ENCODE measurements at regions not wholly inside any gene's neighbourhood (a gene's known extent, or its start where the extent isn't known, plus 50 kb on each side); places are given as distances from the start of the nearest gene placed in this dataset.
A peak's percentile ranks its signal among the peaks of the same experiment; 100 is the strongest.

DNA sequence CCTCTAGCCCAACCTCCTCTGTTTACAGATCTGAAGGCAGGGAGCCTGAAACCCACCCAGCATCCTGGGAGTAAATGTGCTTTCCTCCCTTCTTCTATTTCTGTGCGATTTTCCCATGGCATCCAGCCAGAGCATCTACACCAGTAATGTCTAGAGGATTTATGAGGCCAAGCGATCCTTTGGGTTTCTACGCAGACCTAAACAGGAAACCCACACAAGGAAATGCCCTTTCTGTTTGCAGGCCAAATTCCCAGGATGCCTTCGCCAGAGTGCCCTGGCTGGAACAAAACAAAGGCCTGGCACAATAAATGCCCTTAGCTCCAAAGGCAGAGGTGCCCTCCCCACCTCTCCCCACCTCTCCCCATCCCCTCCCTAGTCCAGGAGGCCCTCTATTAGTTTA lies 110.5 kb upstream of the CDC42BPA start:
- BruUV-seq (replicated peaks), result no TSS peak
- ChIA-PET CTCF (no interaction called here), POLR2A (ENCODE audit: unreplicated experiment) (interaction anchor here (0.6 to 1.0 kb wide), 3 partner anchors 106 to 245 kb away, joined by 3 to 7 read pairs (median 5); no protein-coding TSS in a partner anchor)
- no peak overlapping the region; the same call in 1 of the 2 replicates for H2AFZ ChIP-seq
- H3K9me2 ChIP-seq (ENCODE audit: insufficient read depth), result no peaks in the 10 kb centered on the region
- no peaks in the 10 kb centered on the region for H4K20me1 ChIP-seq (ENCODE audit: insufficient read depth)
- peaks cover 24% of the 10 kb centered on the region for H3K4me1 ChIP-seq (replicated peaks; ENCODE audit: insufficient read depth)
- DNase-seq, result peak; percentile 79 to 93
- intact Hi-C loops (cut with micrococcal nuclease; ENCODE audit: unreplicated experiment), result loop anchor here (1.0 kb wide), 2 partner anchors 73 to 110 kb away; no protein-coding TSS in a partner anchor
- peak overlapping the region; percentile 43 for H3K4me2 ChIP-seq
- peaks cover 15% of the 10 kb centered on the region for H3F3A ChIP-seq (ENCODE audit: insufficient read depth, low read depth)
- H3K79me2 ChIP-seq (ENCODE audit: low read depth), result no peaks in the 10 kb centered on the region
- H3K4me3 ChIP-seq, result no peak overlapping the region
- no peaks in the 10 kb centered on the region for H3K36me3 ChIP-seq (ENCODE audit: low read depth)
- H3K27me3 ChIP-seq (ENCODE audit: insufficient read depth, low read depth), result no peaks in the 10 kb centered on the region
- peak overlapping the region; percentile 58 for H3K27ac ChIP-seq
- TF ChIP-seq EZH2 (IDR thresholded peaks at IDR 0.05; ENCODE audit: low read depth), result no peak
- TF ChIP-seq, protein P1, sequence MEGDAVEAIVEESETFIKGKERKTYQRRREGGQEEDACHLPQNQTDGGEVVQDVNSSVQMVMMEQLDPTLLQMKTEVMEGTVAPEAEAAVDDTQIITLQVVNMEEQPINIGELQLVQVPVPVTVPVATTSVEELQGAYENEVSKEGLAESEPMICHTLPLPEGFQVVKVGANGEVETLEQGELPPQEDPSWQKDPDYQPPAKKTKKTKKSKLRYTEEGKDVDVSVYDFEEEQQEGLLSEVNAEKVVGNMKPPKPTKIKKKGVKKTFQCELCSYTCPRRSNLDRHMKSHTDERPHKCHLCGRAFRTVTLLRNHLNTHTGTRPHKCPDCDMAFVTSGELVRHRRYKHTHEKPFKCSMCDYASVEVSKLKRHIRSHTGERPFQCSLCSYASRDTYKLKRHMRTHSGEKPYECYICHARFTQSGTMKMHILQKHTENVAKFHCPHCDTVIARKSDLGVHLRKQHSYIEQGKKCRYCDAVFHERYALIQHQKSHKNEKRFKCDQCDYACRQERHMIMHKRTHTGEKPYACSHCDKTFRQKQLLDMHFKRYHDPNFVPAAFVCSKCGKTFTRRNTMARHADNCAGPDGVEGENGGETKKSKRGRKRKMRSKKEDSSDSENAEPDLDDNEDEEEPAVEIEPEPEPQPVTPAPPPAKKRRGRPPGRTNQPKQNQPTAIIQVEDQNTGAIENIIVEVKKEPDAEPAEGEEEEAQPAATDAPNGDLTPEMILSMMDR (conservative IDR thresholded peaks at IDR 0.05), result no peak
- peaks cover 5% of the 10 kb centered on the region; the same call in 1 of the 2 replicates for H3K9me3 ChIP-seq (ENCODE audit: insufficient read depth, low read depth)

DNA sequence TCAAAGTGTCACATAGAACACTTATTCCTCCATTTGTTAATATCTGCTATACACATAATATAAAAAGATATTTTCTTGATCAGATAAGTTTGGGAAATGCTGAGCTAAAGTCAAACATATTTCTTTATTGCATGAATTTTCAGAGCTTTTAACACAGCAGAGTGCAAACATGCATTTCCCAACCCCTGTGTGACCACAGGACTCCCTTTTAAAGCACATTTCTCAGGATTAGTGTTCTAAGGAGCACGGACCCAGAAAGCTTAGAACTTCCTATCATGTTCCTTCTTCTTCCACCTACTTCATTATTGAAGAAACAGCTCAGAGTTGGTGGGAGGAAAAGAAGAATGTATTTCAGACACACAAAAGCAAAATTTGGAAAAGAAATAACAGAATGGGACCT lies 109.1 kb upstream of the CDC42BPA start:
- Histone ChIP-seq H3K4me1 (replicated peaks; ENCODE audit: insufficient read depth) (peaks cover 24% of the 10 kb centered on the region), H3K79me2 (ENCODE audit: low read depth) (no peaks in the 10 kb centered on the region), H3K36me3 (ENCODE audit: low read depth) (no peaks in the 10 kb centered on the region), H3K9me3 (ENCODE audit: insufficient read depth, low read depth) (peaks cover 5% of the 10 kb centered on the region; the same call in 1 of the 2 replicates), H3K27me3 (ENCODE audit: insufficient read depth, low read depth) (no peaks in the 10 kb centered on the region), H3F3A (ENCODE audit: insufficient read depth, low read depth) (peaks cover 15% of the 10 kb centered on the region), H2AFZ (no peak overlapping the region), H3K4me3 (no peak overlapping the region), H3K27ac (no peak overlapping the region), H4K20me1 (ENCODE audit: insufficient read depth) (no peaks in the 10 kb centered on the region), H3K9me2 (ENCODE audit: insufficient read depth) (no peaks in the 10 kb centered on the region), H3K4me2 (no peak overlapping the region)
- no TSS peak for BruUV-seq (replicated peaks)
- no peak for DNase-seq
- TF ChIP-seq, protein P1 (conservative IDR thresholded peaks at IDR 0.05), result no peak
- no peak for TF ChIP-seq EZH2 (IDR thresholded peaks at IDR 0.05; ENCODE audit: low read depth)
- CTCF ChIA-PET, result no interaction called here
- intact Hi-C loops (cut with micrococcal nuclease; ENCODE audit: unreplicated experiment), result no loop called here
- POLR2A ChIA-PET (ENCODE audit: unreplicated experiment), result no interaction called here

DNA sequence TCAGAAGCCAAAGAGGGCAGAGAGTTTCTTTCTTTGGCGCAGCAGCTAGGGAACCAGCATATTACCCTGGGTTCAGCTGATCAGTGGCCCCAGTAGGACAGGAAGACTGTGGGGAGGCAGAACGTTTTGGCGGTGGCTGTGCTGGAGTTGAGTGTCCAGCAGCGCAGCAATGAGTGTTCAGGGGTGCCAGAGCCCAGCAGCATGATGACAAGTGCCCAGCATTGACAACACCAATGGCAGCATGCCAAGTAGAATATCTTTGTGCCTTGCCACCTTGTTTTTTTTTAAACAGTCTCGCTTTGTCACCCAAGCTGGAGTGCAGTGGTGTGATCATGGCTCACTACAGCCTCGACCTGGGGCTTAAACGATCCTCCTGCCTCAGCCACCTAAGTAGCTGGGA lies 106.7 kb upstream of the CDC42BPA start:
- POLR2A ChIA-PET (ENCODE audit: unreplicated experiment), result no interaction called here
- H3K9me3 ChIP-seq (ENCODE audit: insufficient read depth, low read depth), result peaks cover 5% of the 10 kb centered on the region; the same call in 1 of the 2 replicates
- H3K79me2 ChIP-seq (ENCODE audit: low read depth), result no peaks in the 10 kb centered on the region
- TF ChIP-seq, protein P1 (conservative IDR thresholded peaks at IDR 0.05), result no peak
- no peak for TF ChIP-seq EZH2 (IDR thresholded peaks at IDR 0.05; ENCODE audit: low read depth)
- no peak overlapping the region for H3K4me3 ChIP-seq
- H2AFZ ChIP-seq, result no peak overlapping the region
- DNase-seq, result no peak
- H3K27me3 ChIP-seq (ENCODE audit: insufficient read depth, low read depth), result no peaks in the 10 kb centered on the region
- BruUV-seq (replicated peaks), result no TSS peak
- no peaks in the 10 kb centered on the region for H3K36me3 ChIP-seq (ENCODE audit: low read depth)
- H3K4me2 ChIP-seq, result no peak overlapping the region
- no peaks in the 10 kb centered on the region for H3K9me2 ChIP-seq (ENCODE audit: insufficient read depth)
- H3K4me1 ChIP-seq (replicated peaks; ENCODE audit: insufficient read depth), result peaks cover 21% of the 10 kb centered on the region
- H3F3A ChIP-seq (ENCODE audit: insufficient read depth, low read depth), result peaks cover 15% of the 10 kb centered on the region
- no peak overlapping the region for H3K27ac ChIP-seq
- H4K20me1 ChIP-seq (ENCODE audit: insufficient read depth), result no peaks in the 10 kb centered on the region
- CTCF ChIA-PET, result no interaction called here
- intact Hi-C loops (cut with micrococcal nuclease; ENCODE audit: unreplicated experiment), result no loop called here
